Endodermal cell (in vitro differentiated cells): ENCODE measurements at regions not wholly inside any gene's neighbourhood (a gene's known extent, or its start where the extent isn't known, plus 50 kb on each side); places are given as distances from the start of the nearest gene placed in this dataset.
"Not testable (repeated sequence)": the region's sequence is repeated elsewhere in the genome, so short reads cannot be mapped to it uniquely, and the experiment has no call there.

ENCODE experiments used
- DNase-seq: peaks from one replicate; pipeline ENCODE4 v3.0.0-alpha.2; 2017
- H3K27ac ChIP-seq: 2 replicates; pipeline ENCODE4 v1.5.1; 2013; ENCODE audit warnings: mild to moderate bottlenecking, low read depth, low read length, moderate library complexity
- H3K27me3 ChIP-seq: 2 replicates; pipeline ENCODE4 v1.6.1; 2013; ENCODE audit warnings: mild to moderate bottlenecking, low read length, moderate library complexity; ENCODE audit not compliant: insufficient read depth, control insufficient read depth, poor library complexity, severe bottlenecking
- H3K36me3 ChIP-seq: 2 replicates; pipeline ENCODE4 v1.7.0; 2013; ENCODE audit warnings: mild to moderate bottlenecking, low read length, moderate library complexity; ENCODE audit not compliant: control insufficient read depth, insufficient read depth
- H3K4me1 ChIP-seq: one replicate; pipeline ENCODE4 v1.7.0; 2013; ENCODE audit warnings: low read length; ENCODE audit not compliant: control insufficient read depth, insufficient read depth
- H3K4me3 ChIP-seq: 2 replicates; pipeline ENCODE4 v1.5.1; 2013; ENCODE audit warnings: mild to moderate bottlenecking, low read length, moderate library complexity
- H3K9ac ChIP-seq: 2 replicates; pipeline ENCODE4 v1.6.1; 2013; ENCODE audit warnings: mild to moderate bottlenecking, low read length, moderate library complexity; ENCODE audit not compliant: poor library complexity, severe bottlenecking; ENCODE audit errors: extremely low read depth
- H3K9me3 ChIP-seq: 2 replicates; pipeline ENCODE4 v1.6.1; 2013; ENCODE audit warnings: mild to moderate bottlenecking, low read length, moderate library complexity; ENCODE audit not compliant: control insufficient read depth
- H3K27ac Mint-ChIP-seq: 2 replicates; pipeline ENCODE4 v1.8.0; 2020; ENCODE audit warnings: mixed read lengths
- H3K27me3 Mint-ChIP-seq: 2 replicates; pipeline ENCODE4 v1.8.0; 2021; ENCODE audit warnings: mild to moderate bottlenecking, mixed read lengths; ENCODE audit not compliant: insufficient read depth
- H3K36me3 Mint-ChIP-seq: 2 replicates; pipeline ENCODE4 v1.8.0; 2020; ENCODE audit warnings: low read depth, mixed read lengths
- H3K4me1 Mint-ChIP-seq: 2 replicates; pipeline ENCODE4 v1.8.0; 2020; ENCODE audit warnings: mixed read lengths
- H3K4me3 Mint-ChIP-seq: 2 replicates; pipeline ENCODE4 v1.8.0; 2020; ENCODE audit warnings: mild to moderate bottlenecking, moderate library complexity, mixed read lengths
- H3K9me3 Mint-ChIP-seq: 2 replicates; pipeline ENCODE4 v1.8.0; 2020; ENCODE audit warnings: mild to moderate bottlenecking, mixed read lengths
- WGBS, 2 experiments: methylation state at CpG; one replicate each; pipeline versions ENCODE4 v1.1.5 to v1.1.7; 2013; ENCODE audit warnings: missing lambda C conversion rate in 2 of 2, mixed read lengths in 1 of 2; ENCODE audit not compliant: insufficient coverage in 1 of 2, insufficient read length in 1 of 2; 5-methylcytosine and 5-hydroxymethylcytosine counted together
- TF ChIP-seq, protein P1 (sequence below): fragments of 200-600 bp; sonication (generic); conservative IDR thresholded peaks from 2 replicates; pipeline ENCODE4 v1.5.0; 2021; ENCODE audit warnings: antibody characterized with exemption, mild to moderate bottlenecking

DNA sequence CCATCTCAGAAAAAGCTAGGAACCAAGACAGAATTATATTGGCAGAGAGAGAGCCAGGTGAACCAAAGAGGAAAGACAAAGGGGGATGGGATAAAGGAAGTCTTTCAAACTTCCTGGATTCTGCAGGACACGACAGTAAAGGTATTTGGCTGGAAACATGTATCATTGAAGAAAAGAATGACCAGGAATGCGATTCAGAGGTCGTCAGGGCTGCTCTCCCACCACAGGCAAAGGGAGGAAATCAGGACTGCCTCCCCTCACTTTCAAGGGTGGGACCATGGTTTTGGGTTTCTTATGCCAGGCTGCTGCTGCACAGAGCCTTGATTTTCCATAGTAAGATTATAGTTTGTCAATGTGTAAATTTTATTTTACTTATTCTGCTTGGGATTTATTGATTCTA is 848.8 kb downstream of the BRINP3 start:
- TF ChIP-seq, protein P1, sequence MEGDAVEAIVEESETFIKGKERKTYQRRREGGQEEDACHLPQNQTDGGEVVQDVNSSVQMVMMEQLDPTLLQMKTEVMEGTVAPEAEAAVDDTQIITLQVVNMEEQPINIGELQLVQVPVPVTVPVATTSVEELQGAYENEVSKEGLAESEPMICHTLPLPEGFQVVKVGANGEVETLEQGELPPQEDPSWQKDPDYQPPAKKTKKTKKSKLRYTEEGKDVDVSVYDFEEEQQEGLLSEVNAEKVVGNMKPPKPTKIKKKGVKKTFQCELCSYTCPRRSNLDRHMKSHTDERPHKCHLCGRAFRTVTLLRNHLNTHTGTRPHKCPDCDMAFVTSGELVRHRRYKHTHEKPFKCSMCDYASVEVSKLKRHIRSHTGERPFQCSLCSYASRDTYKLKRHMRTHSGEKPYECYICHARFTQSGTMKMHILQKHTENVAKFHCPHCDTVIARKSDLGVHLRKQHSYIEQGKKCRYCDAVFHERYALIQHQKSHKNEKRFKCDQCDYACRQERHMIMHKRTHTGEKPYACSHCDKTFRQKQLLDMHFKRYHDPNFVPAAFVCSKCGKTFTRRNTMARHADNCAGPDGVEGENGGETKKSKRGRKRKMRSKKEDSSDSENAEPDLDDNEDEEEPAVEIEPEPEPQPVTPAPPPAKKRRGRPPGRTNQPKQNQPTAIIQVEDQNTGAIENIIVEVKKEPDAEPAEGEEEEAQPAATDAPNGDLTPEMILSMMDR, result no peak
- no peaks in the 10 kb centered on the region for H3K36me3 ChIP-seq
- Mint-ChIP-seq H3K27me3 (no peaks in the 10 kb centered on the region), H3K4me1 (no peaks in the 10 kb centered on the region), H3K27ac (no peak overlapping the region), H3K4me3 (no peak overlapping the region), H3K36me3 (no peaks in the 10 kb centered on the region), H3K9me3 (no peaks in the 10 kb centered on the region)
- DNase-seq, result peak; percentile 44
- 50 to 66% methylated on average over 1 to 3 of the region's 3 CpGs for WGBS, 2 experiments
- no peak overlapping the region for H3K4me3 ChIP-seq
- no peak overlapping the region for H3K9ac ChIP-seq
- no peaks in the 10 kb centered on the region for H3K9me3 ChIP-seq
- no peak overlapping the region for H3K27ac ChIP-seq
- no peaks in the 10 kb centered on the region for H3K27me3 ChIP-seq
- no peaks in the 10 kb centered on the region for H3K4me1 ChIP-seq

GRCh38 chr1:189633658-189634057 is 844.0 kb downstream of the BRINP3 start:
- Mint-ChIP-seq H3K4me3 (no peak overlapping the region), H3K36me3 (no peaks in the 10 kb centered on the region), H3K4me1 (no peaks in the 10 kb centered on the region), H3K27me3 (no peaks in the 10 kb centered on the region), H3K9me3 (no peaks in the 10 kb centered on the region), H3K27ac (no peak overlapping the region)
- Histone ChIP-seq H3K4me3 (no peak overlapping the region), H3K36me3 (no peaks in the 10 kb centered on the region), H3K4me1 (no peaks in the 10 kb centered on the region), H3K27ac (no peak overlapping the region), H3K9ac (no peak overlapping the region), H3K9me3 (no peaks in the 10 kb centered on the region), H3K27me3 (no peaks in the 10 kb centered on the region)
- WGBS, 2 experiments, result 94 to 100% methylated on average over 1 to 2 of the region's 2 CpGs
- TF ChIP-seq, protein P1, result no peak
- DNase-seq, result no peak

DNA sequence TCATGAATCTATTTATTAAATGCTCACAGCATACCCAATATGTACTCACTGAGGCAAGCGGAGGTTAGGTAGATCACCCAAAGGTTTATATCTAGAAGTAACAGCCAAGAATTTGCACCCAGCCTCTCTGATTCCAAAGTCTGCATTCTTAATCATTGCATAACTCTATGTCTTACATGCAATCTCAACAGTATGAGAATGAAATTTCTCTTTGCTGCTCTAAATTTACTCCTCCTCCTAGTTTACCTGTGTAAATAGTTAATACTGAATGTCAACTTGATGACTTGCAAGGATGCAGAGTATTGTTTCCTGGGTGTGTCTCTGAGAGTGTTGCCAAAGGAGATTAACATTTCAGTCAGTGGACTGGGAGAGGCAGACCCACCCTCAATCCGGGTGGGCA is 840.6 kb downstream of the BRINP3 start:
- Histone ChIP-seq H3K4me3 (no peak overlapping the region), H3K27me3 (no peaks in the 10 kb centered on the region), H3K4me1 (no peaks in the 10 kb centered on the region), H3K36me3 (no peaks in the 10 kb centered on the region), H3K9me3 (no peaks in the 10 kb centered on the region), H3K27ac (no peak overlapping the region), H3K9ac (no peak overlapping the region)
- 80 to 95% methylated on average over 1 to 2 of the region's 2 CpGs for WGBS, 2 experiments
- TF ChIP-seq, protein P1, result no peak
- H3K4me3 Mint-ChIP-seq, result no peak overlapping the region
- DNase-seq, result no peak
- H3K4me1 Mint-ChIP-seq, result no peaks in the 10 kb centered on the region
- no peaks in the 10 kb centered on the region for H3K36me3 Mint-ChIP-seq
- H3K27ac Mint-ChIP-seq, result no peak overlapping the region
- H3K9me3 Mint-ChIP-seq, result no peaks in the 10 kb centered on the region
- H3K27me3 Mint-ChIP-seq, result no peaks in the 10 kb centered on the region

DNA sequence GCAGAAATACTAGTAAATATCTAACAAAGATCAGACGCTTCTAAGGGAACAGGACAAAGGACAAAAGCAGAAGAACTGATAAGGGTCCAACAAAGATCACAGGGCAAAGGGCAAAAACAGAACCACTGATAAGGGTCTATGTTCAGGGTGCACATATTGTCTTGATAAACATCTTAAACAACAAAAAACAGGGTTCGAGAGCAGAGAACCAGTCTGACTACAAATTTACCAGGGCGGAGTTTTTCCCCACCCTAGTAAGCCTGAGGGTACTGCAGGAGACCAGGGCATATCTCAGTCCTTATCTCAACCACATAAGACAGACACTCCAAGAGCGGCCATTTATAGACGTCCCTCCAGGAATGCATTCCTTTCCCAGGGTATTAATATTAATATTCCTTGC is 833.5 kb downstream of the BRINP3 start:
- DNase-seq, H3K9me3 Mint-ChIP-seq, H3K4me3 ChIP-seq, H3K27ac ChIP-seq, H3K4me3 Mint-ChIP-seq, H3K9ac ChIP-seq, H3K4me1 ChIP-seq, H3K27me3 ChIP-seq, H3K27me3 Mint-ChIP-seq, H3K27ac Mint-ChIP-seq, H3K36me3 Mint-ChIP-seq, H3K4me1 Mint-ChIP-seq, H3K9me3 ChIP-seq, H3K36me3 ChIP-seq: not testable (repeated sequence)
- 95 to 100% methylated on average over 1 to 5 of the region's 5 CpGs for WGBS, 2 experiments
